HG03039 (cell line): ENCODE measurements at regions not wholly inside any gene's neighbourhood (a gene's known extent, or its start where the extent isn't known, plus 50 kb on each side); places are given as distances from the start of the nearest gene placed in this dataset.
"Not testable (repeated sequence)": the region's sequence is repeated elsewhere in the genome, so short reads cannot be mapped to it uniquely, and the experiment has no call there.

Experiments used
- ATAC-seq: cut with Tn5 transposase; IDR thresholded peaks from one replicate; pipeline ENCODE4 v1.9.1; 2021; ENCODE audit warnings: mild to moderate bottlenecking, moderate library complexity; ENCODE audit not compliant: unreplicated experiment

- no peak for ATAC-seq
Measured at GRCh38 chr2:207438414-207439126, 91.2 kb upstream of the CREB1 start.

- ATAC-seq, result not testable (repeated sequence)
Measured at GRCh38 chr2:207439881-207440280, 89.9 kb upstream of the CREB1 start.

- no peak for ATAC-seq
Measured at GRCh38 chr2:207444756-207445155, 85.0 kb upstream of the CREB1 start.

GRCh38 chr2:207446653-207447052 is 83.1 kb upstream of the CREB1 start:
- ATAC-seq, result no peak

- no peak for ATAC-seq
Measured at GRCh38 chr2:207448006-207448405, 81.8 kb upstream of the CREB1 start.

GRCh38 chr2:207449642-207450165 is 80.1 kb upstream of the CREB1 start:
- no peak for ATAC-seq

- ATAC-seq, result no peak
Measured at GRCh38 chr2:207450186-207450585, 79.6 kb upstream of the CREB1 start.

GRCh38 chr2:207458582-207458981 is 71.2 kb upstream of the CREB1 start:
- no peak for ATAC-seq

GRCh38 chr2:207459990-207460757 is 69.6 kb upstream of the CREB1 start:
- no peak for ATAC-seq

GRCh38 chr2:207463433-207463832 is 66.3 kb upstream of the CREB1 start:
- ATAC-seq, result no peak

GRCh38 chr2:207464007-207464406 is 65.8 kb upstream of the CREB1 start:
- ATAC-seq, result no peak

- no peak for ATAC-seq
Measured at GRCh38 chr2:207465894-207466293, 63.9 kb upstream of the CREB1 start.

GRCh38 chr2:207467716-207468347 is 61.9 kb upstream of the CREB1 start:
- ATAC-seq, result no peak

- no peak for ATAC-seq
Measured at GRCh38 chr2:207468488-207468887, 61.3 kb upstream of the CREB1 start.

GRCh38 chr2:207469451-207469850 is 60.3 kb upstream of the CREB1 start:
- no peak for ATAC-seq

- no peak for ATAC-seq
Measured at GRCh38 chr2:207469943-207470729, 59.6 kb upstream of the CREB1 start.

GRCh38 chr2:207471261-207471660 is 58.5 kb upstream of the CREB1 start:
- no peak for ATAC-seq

- ATAC-seq, result no peak
Measured at GRCh38 chr2:207472343-207473048, 57.3 kb upstream of the CREB1 start.

- no peak for ATAC-seq
Measured at GRCh38 chr2:207473049-207473930, 56.5 kb upstream of the CREB1 start.
